H1 (cell line): ENCODE measurements at regions not wholly inside any gene's neighbourhood (a gene's known extent, or its start where the extent isn't known, plus 50 kb on each side); places are given as distances from the start of the nearest gene placed in this dataset.
A peak's percentile ranks its signal among the peaks of the same experiment; 100 is the strongest.

Source experiments
- CTCF ChIA-PET: fragments of 300-600 bp; sonication (Branson Sonifier 250); formaldehyde crosslinking; loops from one replicate; lab custom pipeline; 2021; ENCODE audit not compliant: partially characterized antibody; lab: Charles Lee
- POLR2A ChIA-PET: fragments of 300-600 bp; sonication (Branson Sonifier 250); formaldehyde crosslinking; loops from one replicate; lab custom pipeline; 2021; ENCODE audit warnings: inconsistent platforms; ENCODE audit not compliant: partially characterized antibody; lab: Charles Lee
- DNase-seq, 2 experiments: peaks; one replicate each; pipeline versions ENCODE4 v3.0.0 to v3.0.0-alpha.2; 2010 to 2022; ENCODE audit warnings: low spot score in 2 of 2, low read depth in 1 of 2, mixed read lengths in 1 of 2
- FAIRE-seq: peaks from 2 replicates; lab custom pipeline; 2011; peaks lifted over from hg19 to GRCh38; lab: Jason Lieb, UNC
- H2AFZ ChIP-seq: 2 replicates; pipeline ENCODE4 v1.8.1; 2012; ENCODE audit warnings: low read length, inconsistent platforms
- H2AK5ac ChIP-seq: 2 replicates; pipeline ENCODE4 v1.6.1; 2013; ENCODE audit warnings: low read depth, low read length
- H2BK120ac ChIP-seq: replicated peaks from 2 replicates; pipeline ENCODE3; 2013; ENCODE audit warnings: low read depth, low read length, inconsistent platforms
- H2BK12ac ChIP-seq: 2 replicates; pipeline ENCODE4 v1.6.1; 2013; ENCODE audit warnings: low read depth, low read length
- H2BK15ac ChIP-seq: 2 replicates; pipeline ENCODE4 v1.6.1; 2013; ENCODE audit warnings: low read length
- H2BK20ac ChIP-seq: 2 replicates; pipeline ENCODE4 v1.6.1; 2013; ENCODE audit warnings: low read length
- H2BK5ac ChIP-seq: 2 replicates; pipeline ENCODE4 v1.6.1; 2013; ENCODE audit warnings: low read depth, low read length
- H3K14ac ChIP-seq: 2 replicates; pipeline ENCODE4 v1.6.1; 2013; ENCODE audit warnings: inconsistent platforms; ENCODE audit not compliant: insufficient read length
- H3K18ac ChIP-seq: 2 replicates; pipeline ENCODE4 v1.6.1; 2013; ENCODE audit warnings: low read length; ENCODE audit errors: extremely low read depth
- H3K23ac ChIP-seq: 2 replicates; pipeline ENCODE4 v1.6.1; 2013; ENCODE audit warnings: inconsistent platforms; ENCODE audit not compliant: insufficient read length
- H3K23me2 ChIP-seq: 2 replicates; pipeline ENCODE4 v1.6.1; 2013; ENCODE audit warnings: low read depth, low read length
- H3K27ac ChIP-seq: 2 replicates; pipeline ENCODE4 v1.6.1; 2011; ENCODE audit warnings: low read depth, low read length, inconsistent platforms
- H3K27me3 ChIP-seq, 4 experiments: replicated peaks in 1 of 4; 1 replicate in 1 of 4; 2 replicates in 3 of 4; pipeline versions ENCODE4 v1.6.1 to v1.8.1; 2011 to 2013; ENCODE audit warnings: low read length in 3 of 4, mild to moderate bottlenecking in 3 of 4, inconsistent platforms in 2 of 4, mixed read lengths in 2 of 4, moderate library complexity in 1 of 4; ENCODE audit not compliant: control insufficient read depth in 3 of 4, insufficient read depth in 3 of 4; ENCODE audit errors: extremely low read depth in 1 of 4
- H3K36me3 ChIP-seq, 4 experiments: 2 replicates each; pipeline versions ENCODE4 v1.6.1 to v1.8.1; 2011 to 2013; ENCODE audit warnings: mild to moderate bottlenecking in 4 of 4, low read length in 3 of 4, moderate library complexity in 2 of 4, control low read depth in 1 of 4, inconsistent platforms in 1 of 4; ENCODE audit not compliant: insufficient read depth in 4 of 4, control insufficient read depth in 2 of 4
- H3K4ac ChIP-seq: replicated peaks from 2 replicates; pipeline ENCODE3; 2013; ENCODE audit warnings: low read length, low read depth, mixed read lengths, inconsistent platforms; ENCODE audit not compliant: insufficient read length
- H3K4me1 ChIP-seq, 4 experiments: replicated peaks in 1 of 4; 1 replicate in 1 of 4; 2 replicates in 3 of 4; pipeline versions ENCODE4 v1.6.1 to v1.8.1; 2011 to 2013; ENCODE audit warnings: low read length in 3 of 4, inconsistent platforms in 2 of 4, mixed read lengths in 1 of 4; ENCODE audit not compliant: insufficient read depth in 4 of 4, control insufficient read depth in 3 of 4
- H3K4me2 ChIP-seq, 2 experiments: 2 replicates each; pipeline versions ENCODE4 v1.6.1 to v1.8.1; 2011 to 2013; ENCODE audit warnings: low read depth in 2 of 2, low read length in 2 of 2, control low read depth in 1 of 2, inconsistent platforms in 1 of 2, mild to moderate bottlenecking in 1 of 2; ENCODE audit not compliant: insufficient read depth in 1 of 2
- H3K4me3 ChIP-seq, 4 experiments: fragments of 200-600, 300-600 bp in 1 of 4; sonication (generic), shearing (Covaris generic), sonication (Bioruptor Twin) in 1 of 4; 2 replicates each; pipeline versions ENCODE4 v1.5.1 to v1.8.1; 2011 to 2016; ENCODE audit warnings: low read length in 4 of 4, low read depth in 3 of 4, control low read depth in 2 of 4, inconsistent platforms in 2 of 4, mild to moderate bottlenecking in 2 of 4, mixed read lengths in 1 of 4, moderate library complexity in 1 of 4; ENCODE audit not compliant: insufficient read depth in 2 of 4; ENCODE audit errors: extremely low read depth in 1 of 4
- H3K56ac ChIP-seq: replicated peaks from 2 replicates; pipeline ENCODE3; 2013; ENCODE audit warnings: low read depth, mild to moderate bottlenecking, mixed read lengths, low read length, inconsistent platforms; ENCODE audit not compliant: insufficient read length
- H3K79me1 ChIP-seq: 2 replicates; pipeline ENCODE4 v1.6.1; 2013; ENCODE audit warnings: low read depth, low read length, control low read depth
- H3K79me2 ChIP-seq, 2 experiments: 2 replicates each; pipeline versions ENCODE4 v1.6.1 to v1.8.1; 2012 to 2013; ENCODE audit warnings: low read length in 2 of 2, mild to moderate bottlenecking in 2 of 2, inconsistent platforms in 1 of 2; ENCODE audit not compliant: insufficient read depth in 2 of 2, control insufficient read depth in 1 of 2
- H3K9ac ChIP-seq, 4 experiments: replicated peaks in 1 of 4; 1 replicate in 1 of 4; 2 replicates in 3 of 4; pipeline versions ENCODE4 v1.6.1 to v1.8.1; 2011 to 2013; ENCODE audit warnings: low read depth in 3 of 4, low read length in 3 of 4, control low read depth in 2 of 4, mild to moderate bottlenecking in 2 of 4, moderate library complexity in 2 of 4, inconsistent platforms in 1 of 4; ENCODE audit errors: extremely low read depth in 1 of 4
- H3K9me3 ChIP-seq, 2 experiments: 2 replicates each; pipeline versions ENCODE4 v1.6.1 to v1.8.1; 2012 to 2013; ENCODE audit warnings: mild to moderate bottlenecking in 2 of 2, moderate library complexity in 2 of 2, control low read depth in 1 of 2, inconsistent platforms in 1 of 2, low read depth in 1 of 2, low read length in 1 of 2, mixed read lengths in 1 of 2; ENCODE audit not compliant: insufficient read depth in 2 of 2
- H4K20me1 ChIP-seq, 2 experiments: replicated peaks in 1 of 2; 2 replicates each; pipeline versions ENCODE3 to v1.8.1; 2011 to 2013; ENCODE audit warnings: inconsistent platforms in 2 of 2, low read length in 2 of 2, mild to moderate bottlenecking in 1 of 2; ENCODE audit not compliant: insufficient read depth in 2 of 2, control insufficient read depth in 1 of 2
- H4K5ac ChIP-seq: 2 replicates; pipeline ENCODE4 v1.6.1; 2013; ENCODE audit warnings: low read length, low read depth, mixed read lengths, inconsistent platforms; ENCODE audit not compliant: insufficient read length
- H4K8ac ChIP-seq: 2 replicates; pipeline ENCODE4 v1.8.0; 2013; ENCODE audit warnings: mild to moderate bottlenecking, moderate library complexity, low read length, inconsistent platforms; ENCODE audit not compliant: insufficient read depth; ENCODE audit errors: extremely low read depth
- H4K91ac ChIP-seq: replicated peaks from 2 replicates; pipeline ENCODE3; 2013; ENCODE audit warnings: low read length, mixed read lengths, inconsistent platforms; ENCODE audit not compliant: insufficient read length
- RBBP5 ChIP-seq: IDR thresholded peaks from 2 replicates; pipeline ENCODE4 v1.7.1; 2012; ENCODE audit warnings: low read depth, mild to moderate bottlenecking, inconsistent platforms, low read length, moderate library complexity, borderline replicate concordance
- WGBS, 2 experiments: shearing (Covaris generic) in 1 of 2; methylation state at CpG; one replicate each; pipeline versions ENCODE4 v1.1.6 to v1.1.7; 2013 to 2015; ENCODE audit warnings: low lambda C conversion rate in 2 of 2, mixed read lengths in 2 of 2, inconsistent platforms in 1 of 2, low coverage in 1 of 2, missing lambda C conversion rate in 1 of 2; ENCODE audit not compliant: insufficient replicate concordance in 2 of 2, insufficient coverage in 1 of 2, insufficient read length in 1 of 2; ENCODE audit errors: extremely low coverage in 1 of 2, missing lambda C conversion rate in 1 of 2; 5-methylcytosine and 5-hydroxymethylcytosine counted together

- no peak overlapping the region for H2BK120ac ChIP-seq
- no peak overlapping the region for H3K18ac ChIP-seq
- H2BK5ac ChIP-seq, result no peak overlapping the region
- H3K4me1 ChIP-seq, result peaks cover 0 to 4% (median 2%) of the 10 kb centered on the region in 4 experiments; a peak in 3 of 7 replicates
- no peaks in the 10 kb centered on the region for H3K79me2 ChIP-seq
- H3K56ac ChIP-seq, result no peak overlapping the region
- H3K14ac ChIP-seq, result no peak overlapping the region
- DNase-seq (no peak), FAIRE-seq (no peak)
- H3K4me3 ChIP-seq, result no peak overlapping the region
- no peaks in the 10 kb centered on the region for H3K79me1 ChIP-seq
- H2BK20ac ChIP-seq, result no peak overlapping the region
- H2BK15ac ChIP-seq, result no peak overlapping the region
- no peak overlapping the region for H3K4ac ChIP-seq
- H3K36me3 ChIP-seq, result no peaks in the 10 kb centered on the region
- no peak overlapping the region for H3K23ac ChIP-seq
- no peak overlapping the region for H2AK5ac ChIP-seq
- no peak overlapping the region for H4K91ac ChIP-seq
- H3K9ac ChIP-seq, result no peak overlapping the region
- H3K9me3 ChIP-seq, result no peaks in the 10 kb centered on the region
- no peak overlapping the region for H3K4me2 ChIP-seq
- no peaks in the 10 kb centered on the region for H4K20me1 ChIP-seq
- H2BK12ac ChIP-seq, result no peak overlapping the region
- H4K8ac ChIP-seq, result no peak overlapping the region
- H2AFZ ChIP-seq, result 0 out of 2 replicates have a peak overlapping the region, but pooled peaks have one; percentile 27
- no peak overlapping the region for H3K27ac ChIP-seq
- 72% methylated on average over 5 of the region's 5 CpGs; no CpG with 5 or more reads in 1 of the 2 experiments for WGBS, 2 experiments
- H3K27me3 ChIP-seq, result peaks cover 0 to 1% (median 0%) of the 10 kb centered on the region in 4 experiments; a peak in 1 of 7 replicates
- CTCF ChIA-PET, result no interaction called here
- H4K5ac ChIP-seq, result no peak overlapping the region
- H3K23me2 ChIP-seq, result no peaks in the 10 kb centered on the region
- POLR2A ChIA-PET, result no interaction called here
- TF ChIP-seq RBBP5, result no peak
These were observed 312.0 kb downstream of the GPD2 start for GRCh38 chr2:156748221-156748620.
